A549 (cell line): ENCODE measurements at regions not wholly inside any gene's neighbourhood (a gene's known extent, or its start where the extent isn't known, plus 50 kb on each side); places are given as distances from the start of the nearest gene placed in this dataset.

Experiments used
- CTCF ChIP-seq: fragments of >200 bp; sonication (Bioruptor Twin); formaldehyde crosslinking; IDR thresholded peaks from 3 replicates; pipeline ENCODE4 v1.5.1; 2016
- EP300 ChIP-seq, 2 experiments: fragments of >200 bp; sonication (Bioruptor Twin); formaldehyde crosslinking; IDR thresholded peaks; 2 replicates in 1 of 2; 3 replicates in 1 of 2; pipeline ENCODE4 v1.6.1; 2016 to 2017
- JUNB ChIP-seq: fragments of >200 bp; sonication (Bioruptor Twin); formaldehyde crosslinking; IDR thresholded peaks from 2 replicates; pipeline ENCODE4 v1.6.1; 2016
- POLR2A ChIP-seq: IDR thresholded peaks from 2 replicates; pipeline ENCODE4 v1.6.1; 2012; ENCODE audit warnings: mild to moderate bottlenecking, low read length

DNA sequence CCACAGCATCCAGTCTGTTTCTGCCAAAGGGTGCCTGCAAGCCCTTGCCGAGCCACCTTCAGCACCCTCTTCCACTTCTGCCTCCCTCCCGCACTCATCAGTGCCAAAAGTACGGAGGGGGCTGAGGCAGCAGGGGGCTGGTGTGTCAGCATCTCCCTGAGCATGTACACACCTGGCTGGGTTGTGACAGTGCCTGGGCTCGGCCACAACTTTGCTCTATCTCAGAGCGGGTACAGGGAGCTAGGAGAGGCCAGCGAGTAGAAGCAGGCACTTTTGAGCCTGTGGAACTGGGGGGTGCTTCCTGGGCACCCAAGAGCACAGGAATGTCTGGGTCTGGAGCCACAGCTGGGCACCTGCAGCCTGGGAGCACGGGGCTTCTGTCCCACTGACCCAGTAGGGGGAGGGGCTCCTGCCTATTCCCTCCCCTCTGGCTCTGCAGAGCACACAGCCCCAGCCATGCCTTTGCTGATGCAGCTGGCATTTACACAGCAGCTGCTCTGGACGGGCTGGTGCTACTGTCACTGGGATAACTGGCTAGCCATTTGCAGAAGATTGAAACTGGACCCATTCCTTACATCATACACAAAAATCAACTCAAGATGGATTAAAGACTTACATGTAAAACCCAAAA lies 319.8 kb upstream of the RRP15 start:
- TF ChIP-seq EP300 (IDR thresholded peaks at IDR 0.05), result no peak
- no peak for TF ChIP-seq CTCF
- no peak for TF ChIP-seq JUNB
- TF ChIP-seq POLR2A, result no peak
